Ovary (tissue), 7 donors: ENCODE measurements at regions not wholly inside any gene's neighbourhood (a gene's known extent, or its start where the extent isn't known, plus 50 kb on each side); places are given as distances from the start of the nearest gene placed in this dataset.

Source experiments
- DNase-seq, 5 donors: peaks; one replicate each; pipeline ENCODE4 v3.0.0-alpha.2; 2019 to 2020
- H3K27ac ChIP-seq, 2 donors: fragments of 200-600 bp; one replicate each; pipeline versions ENCODE4 v1.5.1 to v1.8.0; 2019 to 2022
- H3K27me3 ChIP-seq: fragments of 200-600 bp; one replicate; pipeline ENCODE4 v1.8.0; 2022
- H3K36me3 ChIP-seq: fragments of 200-600 bp; sonication (generic); one replicate; pipeline ENCODE4 v1.5.1; 2019
- H3K4me1 ChIP-seq: one replicate; pipeline ENCODE4 v1.8.1; 2013; ENCODE audit warnings: mild to moderate bottlenecking, moderate library complexity; ENCODE audit not compliant: insufficient read depth
- H3K4me3 ChIP-seq: fragments of 200-600 bp; sonication (generic); one replicate; pipeline ENCODE4 v1.5.1; 2017
- H3K9me3 ChIP-seq, 2 donors: fragments of 200-600 bp in 1 of 2; sonication (generic) in 1 of 2; one replicate each; pipeline versions ENCODE4 v1.5.1 to v1.8.1; 2013 to 2019; ENCODE audit warnings: mild to moderate bottlenecking in 1 of 2, moderate library complexity in 1 of 2
- CTCF ChIP-seq, 3 donors: fragments of 450-650 bp in 2 of 3; fragments of 200-600 bp in 1 of 3; IDR thresholded peaks; one replicate each; pipeline versions ENCODE4 v1.5.1 to v1.8.0; 2016 to 2022; ENCODE audit warnings: antibody characterized with exemption in 3 of 3, mild to moderate bottlenecking in 1 of 3
- EP300 ChIP-seq: sonication (generic); formaldehyde crosslinking; IDR thresholded peaks from one replicate; pipeline ENCODE4 v1.6.1; 2017; ENCODE audit warnings: antibody characterized with exemption
- POLR2A ChIP-seq: fragments of 450-650 bp; IDR thresholded peaks from one replicate; pipeline ENCODE4 v1.6.1; 2017; ENCODE audit warnings: antibody characterized with exemption, mild to moderate bottlenecking, moderate library complexity
- WGBS, 3 donors: extraction: QIAGEN DNeasy Blood & Tissue Kit in 1 of 3; methylation state at CpG; one replicate each; pipeline versions ENCODE4 v1.1.5 to v1.1.7; 2013 to 2017; 5-methylcytosine and 5-hydroxymethylcytosine counted together
- intact Hi-C, 4 donors: fragments of 100-400 bp; cut with DNase I; formaldehyde crosslinking; loops; one replicate each; pipeline versions ENCODE4 v1.11.0 to v1.15.1; 2022 to 2023
- donor health status: DM: no; HTN: no; CAD: no; lungs with moderate emphysema.
- donor health status: DM: no; HTN: no; CAD: no.
- donor health status: Bipolar disorder and iron deficiency.
- donor health status: DM: no; HTN: no; CAD: no.
- donor health status: DM: yes; HTN: yes; CAD: no.

GRCh38 chr14:65354131-65354530 lies 58.4 kb upstream of the FUT8 start:
- Histone ChIP-seq H3K9me3 (no peaks in the 10 kb centered on the region), H3K27me3 (no peaks in the 10 kb centered on the region), H3K27ac (no peak overlapping the region), H3K36me3 (no peaks in the 10 kb centered on the region), H3K4me1 (no peaks in the 10 kb centered on the region), H3K4me3 (no peak overlapping the region)
- TF ChIP-seq CTCF (IDR thresholded peaks at IDR 0.05) (no peak), EP300 (no peak), POLR2A (no peak)
- no peak for DNase-seq
- intact Hi-C loops: no loop called here
- WGBS, 3 donors: 86 to 93% (median 89%) methylated on average over 3 of the region's 3 CpGs

- intact Hi-C loops: no loop called here
- Histone ChIP-seq H3K4me1 (peaks cover 2% of the 10 kb centered on the region), H3K36me3 (no peaks in the 10 kb centered on the region), H3K27ac (no peak overlapping the region), H3K4me3 (no peak overlapping the region), H3K9me3 (no peaks in the 10 kb centered on the region), H3K27me3 (no peaks in the 10 kb centered on the region)
- WGBS, 3 donors: 61 to 69% (median 64%) methylated on average over 4 of the region's 4 CpGs
- DNase-seq: no peak
- no peak for TF ChIP-seq EP300
- TF ChIP-seq CTCF (IDR thresholded peaks at IDR 0.05): no peak
- TF ChIP-seq POLR2A: no peak
Measured at GRCh38 chr14:65354715-65355114, 57.8 kb upstream of the FUT8 start.

GRCh38 chr14:65356327-65356836 lies 56.1 kb upstream of the FUT8 start:
- H3K36me3 ChIP-seq: no peaks in the 10 kb centered on the region
- TF ChIP-seq POLR2A (no peak), EP300 (no peak), CTCF (IDR thresholded peaks at IDR 0.05) (no peak)
- H3K4me1 ChIP-seq: peaks cover 2% of the 10 kb centered on the region
- no peak overlapping the region for H3K27ac ChIP-seq
- intact Hi-C loops: no loop called here
- H3K9me3 ChIP-seq: no peaks in the 10 kb centered on the region
- no peak for DNase-seq
- no peak overlapping the region for H3K4me3 ChIP-seq
- H3K27me3 ChIP-seq: no peaks in the 10 kb centered on the region
- 66 to 79% (median 77%) methylated on average over 5 of the region's 5 CpGs for WGBS, 3 donors

GRCh38 chr14:65357113-65357512 lies 55.4 kb upstream of the FUT8 start:
- Histone ChIP-seq H3K27ac (no peak overlapping the region), H3K36me3 (no peaks in the 10 kb centered on the region), H3K4me3 (no peak overlapping the region), H3K27me3 (no peaks in the 10 kb centered on the region), H3K4me1 (peaks cover 3% of the 10 kb centered on the region), H3K9me3 (no peaks in the 10 kb centered on the region)
- no peak for DNase-seq
- WGBS, 3 donors: 35 to 44% (median 36%) methylated on average over 2 of the region's 2 CpGs
- intact Hi-C loops: no loop called here
- no peak for TF ChIP-seq CTCF (IDR thresholded peaks at IDR 0.05)
- no peak for TF ChIP-seq POLR2A

- DNase-seq: no peak
- no peaks in the 10 kb centered on the region for H3K9me3 ChIP-seq
- H3K36me3 ChIP-seq: no peaks in the 10 kb centered on the region
- no peak overlapping the region for H3K4me3 ChIP-seq
- H3K27ac ChIP-seq: no peak overlapping the region
- intact Hi-C loops: no loop called here
- TF ChIP-seq CTCF (IDR thresholded peaks at IDR 0.05): no peak
- no peak for TF ChIP-seq EP300
- no peak for TF ChIP-seq POLR2A
- peaks cover 5% of the 10 kb centered on the region for H3K4me1 ChIP-seq
- no peaks in the 10 kb centered on the region for H3K27me3 ChIP-seq
Measured at GRCh38 chr14:65357689-65358088, 54.8 kb upstream of the FUT8 start.
